HG03521 (cell line): ENCODE measurements at regions not wholly inside any gene's neighbourhood (a gene's known extent, or its start where the extent isn't known, plus 50 kb on each side); places are given as distances from the start of the nearest gene placed in this dataset.
"Not testable (repeated sequence)": the region's sequence is repeated elsewhere in the genome, so short reads cannot be mapped to it uniquely, and the experiment has no call there.

Experiments used
- ATAC-seq: cut with Tn5 transposase; IDR thresholded peaks from one replicate; pipeline ENCODE4 v1.9.1; 2021; ENCODE audit warnings: mild to moderate bottlenecking, moderate library complexity; ENCODE audit not compliant: unreplicated experiment

DNA sequence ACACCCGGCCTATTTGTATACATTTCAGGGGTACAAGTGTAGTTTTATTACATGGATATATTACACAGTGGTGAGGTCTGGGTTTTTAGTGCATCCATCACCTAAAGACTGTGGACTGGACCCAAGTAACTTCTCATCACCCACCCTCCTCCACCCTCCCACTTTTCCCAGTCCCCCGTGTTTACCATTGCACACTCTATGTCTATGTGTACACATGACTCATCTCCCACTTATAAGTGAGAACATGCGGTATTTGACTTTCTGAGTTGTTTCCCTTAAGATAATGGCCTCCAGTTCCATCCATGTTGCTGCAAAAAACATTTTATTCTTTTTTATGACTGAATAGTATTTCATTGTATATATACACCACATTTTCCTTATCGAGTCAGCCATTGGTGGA, 98.9 kb upstream of the WAC start:
- no peak for ATAC-seq

DNA sequence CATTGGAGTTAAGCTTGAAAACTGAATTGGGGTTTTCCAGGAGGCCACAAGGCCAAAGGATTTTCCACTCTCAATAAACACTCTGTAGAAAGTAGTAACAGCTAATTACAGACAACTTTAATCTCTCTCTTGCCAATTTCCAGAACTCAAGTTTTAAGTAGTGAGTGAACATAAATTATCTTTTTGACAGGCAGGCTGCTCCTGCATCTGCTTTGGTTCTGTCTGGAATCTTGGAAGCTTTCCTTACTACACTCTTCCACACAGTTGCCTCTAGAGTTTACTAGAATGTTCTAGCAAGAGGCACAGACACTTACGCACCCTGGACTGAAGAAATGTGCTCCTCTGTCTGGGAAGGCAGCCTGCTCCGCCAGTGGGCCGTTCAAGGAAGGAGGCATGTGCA, 90.5 kb upstream of the WAC start:
- no peak for ATAC-seq

DNA sequence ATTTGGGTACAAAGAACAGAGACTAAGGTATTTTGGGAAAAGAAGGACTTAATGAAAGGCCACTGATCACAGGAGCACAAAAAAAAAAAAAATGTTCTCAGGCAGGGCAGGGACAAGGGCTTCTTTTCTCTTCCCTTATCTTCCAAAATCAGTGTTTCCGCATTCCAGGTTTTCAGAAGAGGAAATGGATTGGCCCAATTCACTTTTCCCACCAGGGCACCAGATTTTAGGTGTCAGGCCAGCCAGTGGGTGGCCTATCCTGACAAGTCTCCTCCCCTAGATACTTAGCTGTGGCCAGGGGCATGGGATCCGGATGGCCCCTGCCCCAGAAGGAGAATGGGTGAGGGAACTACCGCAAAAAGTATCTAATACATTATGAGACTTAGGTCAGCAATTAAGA, 88.9 kb upstream of the WAC start:
- ATAC-seq = no peak

DNA sequence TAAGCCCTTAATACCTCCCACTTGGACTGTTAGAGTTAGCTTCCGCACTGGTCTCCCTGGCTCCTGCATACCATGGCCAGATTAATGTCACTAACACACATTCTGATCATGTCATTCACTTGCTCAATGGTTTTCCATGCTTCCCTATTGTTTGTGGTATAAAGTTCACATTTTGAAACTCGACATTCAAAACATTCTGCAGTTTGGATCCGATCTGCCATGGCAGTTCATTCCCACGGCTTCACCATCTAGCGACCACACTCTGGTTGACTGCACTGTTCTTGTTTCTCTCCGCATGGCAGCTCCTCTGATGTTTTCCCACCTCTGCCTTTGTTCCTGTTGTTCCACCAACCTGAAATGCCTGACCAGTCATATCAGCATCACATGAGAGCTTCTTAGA, 87.4 kb upstream of the WAC start:
- ATAC-seq = no peak

DNA sequence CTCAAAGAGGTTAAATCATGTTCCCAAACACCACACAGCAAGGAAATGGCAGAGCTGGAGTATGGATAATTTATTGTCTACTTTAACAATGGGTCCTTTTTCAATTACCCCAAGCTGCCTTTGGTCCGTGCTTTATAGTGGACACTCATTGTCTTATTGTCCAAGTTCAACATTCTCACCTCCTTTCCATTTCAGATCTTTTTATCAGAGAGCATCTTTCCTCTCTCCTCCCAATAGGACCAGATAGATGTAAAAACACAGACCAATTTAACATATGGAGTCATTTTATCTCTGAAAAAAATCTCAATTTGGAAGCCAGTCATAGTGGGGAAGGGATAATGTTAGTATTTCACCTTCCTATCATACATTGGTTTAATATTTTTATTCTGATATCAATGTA, 83.5 kb upstream of the WAC start:
- ATAC-seq = no peak

DNA sequence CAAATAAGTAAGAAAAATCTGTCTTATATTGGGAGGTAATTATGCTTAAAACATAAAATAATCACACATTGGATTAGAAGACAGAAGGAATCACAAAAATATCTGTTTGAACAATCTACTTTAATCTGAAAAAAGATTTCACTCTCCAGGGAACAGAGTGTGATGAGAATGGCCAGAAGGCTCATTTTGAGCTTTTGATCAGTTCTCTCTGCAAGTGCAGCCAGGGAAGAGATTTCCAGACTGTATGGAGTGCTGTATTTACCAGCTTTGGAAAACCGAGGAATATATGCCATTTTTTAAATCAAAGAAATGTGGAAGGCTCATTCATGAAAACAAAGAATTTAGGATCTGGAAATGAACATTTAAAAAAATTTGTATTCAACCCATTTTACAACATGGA, 83.0 kb upstream of the WAC start:
- no peak for ATAC-seq

DNA sequence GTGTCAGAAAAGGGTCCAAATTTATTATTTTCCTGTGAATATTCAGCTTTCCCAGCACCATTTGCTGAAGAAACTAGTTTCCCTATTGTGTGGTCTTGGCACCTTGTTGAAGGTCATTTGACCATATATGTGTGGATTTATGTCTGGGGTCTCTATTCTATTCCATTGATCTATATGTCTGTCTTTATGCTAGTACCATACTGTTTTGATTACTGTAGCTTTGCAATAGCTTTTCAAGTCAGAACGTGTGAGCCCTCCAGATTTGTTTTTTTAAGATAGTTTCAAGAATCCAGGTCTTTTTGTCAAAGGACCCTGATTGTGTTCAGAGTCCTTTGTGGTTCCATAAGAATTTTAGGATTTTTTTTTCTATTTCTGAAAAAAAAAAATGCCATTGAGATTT, 79.0 kb upstream of the WAC start:
- ATAC-seq = no peak

DNA sequence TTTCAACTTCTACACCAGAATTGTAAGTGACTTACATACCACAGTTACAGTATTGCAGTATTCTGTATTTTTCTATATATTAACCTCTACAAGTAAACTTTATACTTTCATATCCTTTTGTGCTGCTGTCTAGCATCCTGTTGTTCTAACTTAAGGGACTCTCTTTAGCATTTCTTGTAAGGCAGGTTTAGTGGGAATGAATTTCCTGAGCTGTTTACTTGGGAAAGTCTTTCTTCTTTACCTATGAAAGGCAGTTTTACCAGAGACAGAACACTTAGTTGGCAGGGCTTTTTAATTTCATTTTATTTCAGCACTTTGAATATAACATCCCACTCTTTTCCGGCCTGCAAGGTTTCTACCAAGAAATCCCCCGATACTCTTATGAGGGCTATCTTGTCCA, 75.8 kb upstream of the WAC start:
- no peak for ATAC-seq

DNA sequence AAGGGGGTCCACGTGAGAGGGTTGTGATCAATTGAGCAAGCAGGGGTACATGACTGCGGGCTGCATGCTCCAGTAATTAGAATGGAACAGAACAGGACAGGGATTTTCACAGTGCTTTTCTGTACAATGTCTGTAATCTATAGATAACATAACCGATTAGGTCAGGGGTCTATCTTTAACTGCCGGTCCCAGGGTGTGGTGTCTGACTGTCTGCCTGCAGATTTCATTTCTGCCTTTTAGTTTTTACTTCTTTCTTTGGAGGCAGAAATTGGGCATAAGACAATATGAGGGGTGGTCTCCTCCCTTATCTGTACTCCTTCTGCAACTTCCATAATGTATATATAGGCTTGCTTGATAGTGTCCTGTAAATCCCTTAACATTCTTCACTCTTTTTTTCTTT, 75.0 kb upstream of the WAC start:
- ATAC-seq = not testable (repeated sequence)

DNA sequence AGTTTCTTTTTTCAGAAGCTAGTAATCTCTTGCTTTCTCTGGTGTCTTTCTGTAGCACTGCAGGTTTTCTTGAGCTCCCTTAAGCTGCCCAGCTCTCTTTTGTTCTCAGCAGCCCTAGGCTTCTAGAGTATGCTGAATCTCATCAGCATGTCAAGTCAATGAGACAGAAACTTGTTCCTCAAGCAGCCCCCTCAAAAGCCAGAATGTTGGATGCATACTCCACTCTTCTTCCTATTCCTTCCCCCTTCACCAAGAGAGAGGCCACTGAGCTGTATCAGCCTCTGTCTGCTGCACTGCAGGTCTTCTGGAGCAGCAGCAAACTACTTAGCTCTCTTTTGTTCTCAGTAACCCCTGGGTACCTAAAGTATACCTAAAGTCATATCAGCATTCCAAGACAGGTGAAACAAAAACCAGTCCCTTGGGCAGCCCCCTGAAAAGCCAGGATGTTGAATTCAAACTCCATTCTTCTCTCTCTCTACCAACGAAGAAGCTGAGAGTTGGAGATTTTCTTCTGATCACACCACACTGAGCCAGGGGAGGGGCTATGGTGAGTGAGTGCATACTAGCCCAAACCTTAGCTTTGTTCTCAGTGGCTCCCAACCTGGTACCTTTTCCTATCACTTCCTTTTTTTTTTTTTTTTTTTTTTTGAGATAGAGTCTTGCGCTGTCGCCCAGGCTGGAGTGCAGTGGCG, 73.3 kb upstream of the WAC start:
- no peak for ATAC-seq

DNA sequence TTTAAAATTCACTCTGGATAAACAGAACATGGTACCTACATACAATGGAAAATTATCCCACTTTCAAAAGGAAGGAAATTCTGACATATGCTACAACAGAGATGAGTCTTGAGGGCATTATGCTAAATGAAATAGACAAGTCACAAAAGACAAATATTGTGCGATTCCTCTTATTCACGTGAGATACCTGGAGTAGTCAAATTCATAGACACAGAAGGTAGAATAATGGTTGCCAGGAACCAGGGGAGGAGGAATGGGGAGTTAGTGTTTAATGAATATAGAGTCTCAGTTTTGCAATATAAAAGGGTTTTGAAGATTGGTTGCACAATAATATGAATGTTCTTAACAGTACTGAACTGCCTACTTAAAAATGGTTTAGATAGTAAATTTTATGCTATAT, 69.8 kb upstream of the WAC start:
- no peak for ATAC-seq

DNA sequence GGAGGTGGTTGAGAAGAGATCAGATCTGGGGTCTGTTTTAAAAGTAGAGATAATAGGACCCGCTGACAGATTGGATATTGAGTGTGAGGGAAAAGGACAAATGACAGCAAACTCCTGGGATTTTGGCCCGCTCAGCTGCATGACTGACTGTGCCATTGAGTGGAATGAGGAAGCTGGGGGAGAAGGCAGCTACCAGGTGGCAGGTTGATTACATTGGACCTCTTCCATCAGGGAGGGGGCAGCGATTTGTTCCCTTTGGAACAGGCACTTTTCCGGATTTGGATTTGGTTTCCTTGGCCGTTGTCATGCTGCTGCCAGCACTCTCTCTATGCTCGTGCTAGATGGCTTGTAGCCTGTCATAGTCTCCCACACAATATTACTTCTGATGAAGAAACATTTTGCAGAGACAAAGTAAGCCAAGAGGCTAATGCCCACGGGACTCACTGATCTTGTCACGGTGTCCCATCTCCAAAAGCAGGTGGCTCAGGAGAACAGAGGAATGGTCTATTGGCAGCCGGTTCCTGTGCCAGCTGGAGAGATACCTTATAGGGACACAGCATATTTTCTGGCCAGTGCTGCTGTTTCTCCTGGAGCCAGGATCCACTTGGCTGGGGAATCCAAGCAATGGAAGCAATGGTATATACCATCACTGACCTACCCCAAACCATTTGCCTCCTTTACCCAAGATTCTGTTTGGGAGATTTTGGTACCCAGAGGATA, 69.1 kb upstream of the WAC start:
- no peak for ATAC-seq

DNA sequence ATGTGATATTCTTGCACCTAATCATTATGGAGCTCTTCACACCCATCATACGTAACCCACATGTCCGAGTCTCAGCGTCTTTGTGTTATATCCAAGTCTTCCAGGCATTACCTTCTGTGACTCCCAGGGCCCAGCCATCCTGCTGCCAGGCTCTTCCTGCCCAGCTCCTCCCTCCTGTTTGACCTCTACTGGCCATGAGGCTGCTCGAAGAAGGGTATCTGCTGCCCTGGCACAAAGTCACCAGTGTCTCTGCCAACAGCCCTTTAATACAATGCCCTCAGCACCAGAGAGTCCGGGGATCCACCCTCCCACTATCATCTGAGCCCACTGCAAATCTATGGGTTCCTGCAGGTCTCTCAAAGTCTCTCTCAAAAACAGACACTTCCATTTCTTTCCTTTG, 65.3 kb upstream of the WAC start:
- no peak for ATAC-seq

DNA sequence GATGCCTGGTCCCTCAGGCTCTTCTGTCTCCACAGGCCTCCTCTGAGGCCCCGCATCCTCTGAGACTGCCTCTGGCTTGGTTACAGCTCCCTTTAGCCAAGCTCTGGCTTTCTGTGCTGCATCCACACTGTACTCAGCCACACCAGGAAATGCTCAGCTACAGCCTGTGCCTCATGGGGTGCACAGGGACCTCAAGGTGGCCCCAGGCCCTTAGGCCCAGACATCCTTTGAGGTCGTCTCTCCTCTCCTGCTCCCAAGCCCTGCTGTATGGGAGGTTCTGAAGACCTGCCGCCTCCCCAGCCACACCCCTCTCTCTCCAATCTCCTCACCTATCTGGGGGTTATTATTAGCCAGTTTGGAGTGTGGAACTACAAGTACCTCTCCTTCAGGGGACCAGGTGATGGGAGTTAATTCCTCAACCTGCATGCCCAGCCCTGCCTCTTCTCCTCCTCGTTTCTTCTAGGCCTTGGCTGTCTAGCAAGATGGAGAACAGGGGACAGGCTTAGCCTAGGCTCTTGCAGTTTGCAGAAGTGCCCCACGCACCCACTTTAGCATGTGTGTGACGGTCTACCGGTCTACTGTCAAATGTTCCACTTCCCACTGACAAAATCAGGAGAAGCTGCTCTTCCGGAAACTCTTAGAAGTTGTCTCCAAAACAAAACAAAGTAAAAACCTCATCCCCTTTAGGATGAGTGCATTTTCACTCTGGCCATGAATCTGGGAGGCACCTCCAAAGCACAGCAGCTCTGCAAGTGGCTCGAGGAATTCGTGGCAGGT, 64.0 kb upstream of the WAC start:
- no peak for ATAC-seq

DNA sequence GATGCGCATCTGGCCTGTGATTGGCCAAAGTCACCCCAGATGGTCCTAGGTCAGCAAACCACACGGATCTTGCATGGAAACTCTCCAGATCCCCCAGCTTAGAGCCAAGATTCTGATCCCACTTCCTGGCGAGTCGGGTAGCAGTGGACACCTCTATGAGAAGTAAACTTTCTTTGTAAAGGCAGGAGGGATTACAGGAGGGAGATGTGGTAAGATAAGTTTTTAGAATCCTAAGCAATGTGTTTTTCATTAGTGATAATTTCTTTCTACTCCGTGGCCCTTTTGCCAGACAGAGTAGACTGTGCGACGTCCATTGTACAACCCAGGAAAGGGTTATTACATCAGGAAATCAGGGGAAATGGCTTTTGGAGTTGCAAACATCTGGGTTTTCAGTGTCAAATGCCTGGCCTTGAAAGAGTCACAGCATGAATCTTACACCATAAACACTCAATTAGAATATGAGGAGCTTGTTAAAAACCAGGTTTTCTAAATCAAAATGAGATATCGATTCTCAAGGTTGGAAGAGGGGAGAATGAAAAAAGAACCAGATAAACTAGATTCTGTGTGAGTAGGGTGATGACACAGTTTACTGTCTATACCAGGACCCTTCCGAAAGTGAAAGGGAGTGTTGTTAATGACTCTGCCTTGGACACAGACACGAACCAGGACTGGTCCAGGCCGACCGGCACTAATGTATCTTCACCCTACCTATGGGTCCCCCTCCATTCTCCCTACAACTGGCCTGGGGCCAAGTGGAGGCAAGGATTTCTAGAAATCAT, 61.9 kb upstream of the WAC start:
- no peak for ATAC-seq

DNA sequence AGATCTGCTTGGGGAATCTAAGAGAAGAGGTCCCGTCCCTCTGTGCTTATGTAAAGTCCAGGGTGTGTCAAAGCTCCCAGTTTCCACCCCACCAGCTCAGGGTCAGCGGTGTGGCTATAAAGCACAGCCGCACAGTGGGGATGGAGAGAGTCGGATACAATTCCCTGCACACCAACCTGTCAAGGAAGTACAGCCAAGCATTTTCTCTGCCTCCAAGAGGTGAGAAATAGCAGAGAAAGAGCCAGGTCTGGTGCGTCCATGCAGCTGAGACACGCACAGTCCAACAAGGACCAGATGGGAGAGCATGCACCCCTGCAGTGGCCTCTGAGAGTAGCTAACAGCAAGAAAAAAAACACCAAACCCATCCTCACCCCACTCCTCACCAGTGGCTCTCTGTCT, 61.3 kb upstream of the WAC start:
- no peak for ATAC-seq

DNA sequence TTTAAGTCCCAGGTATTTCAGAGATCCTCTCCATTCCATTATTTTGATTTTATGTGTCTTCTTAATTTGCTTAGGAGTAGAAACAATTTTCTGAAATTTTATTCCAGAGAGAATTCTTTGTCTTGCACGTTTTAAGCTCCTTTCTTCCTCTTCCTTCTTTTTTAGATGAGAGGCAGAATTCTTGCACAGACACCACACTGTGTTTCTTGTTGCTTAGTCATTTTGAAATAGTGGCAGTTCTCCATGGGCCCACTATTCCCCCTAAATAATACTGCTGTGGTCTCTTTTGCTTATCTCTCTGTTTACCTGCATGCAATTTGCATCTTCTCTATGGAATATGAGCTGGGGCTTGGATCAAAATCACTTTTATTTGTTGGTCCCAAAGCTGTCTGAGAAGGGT, 54.3 kb upstream of the WAC start:
- ATAC-seq = no peak

DNA sequence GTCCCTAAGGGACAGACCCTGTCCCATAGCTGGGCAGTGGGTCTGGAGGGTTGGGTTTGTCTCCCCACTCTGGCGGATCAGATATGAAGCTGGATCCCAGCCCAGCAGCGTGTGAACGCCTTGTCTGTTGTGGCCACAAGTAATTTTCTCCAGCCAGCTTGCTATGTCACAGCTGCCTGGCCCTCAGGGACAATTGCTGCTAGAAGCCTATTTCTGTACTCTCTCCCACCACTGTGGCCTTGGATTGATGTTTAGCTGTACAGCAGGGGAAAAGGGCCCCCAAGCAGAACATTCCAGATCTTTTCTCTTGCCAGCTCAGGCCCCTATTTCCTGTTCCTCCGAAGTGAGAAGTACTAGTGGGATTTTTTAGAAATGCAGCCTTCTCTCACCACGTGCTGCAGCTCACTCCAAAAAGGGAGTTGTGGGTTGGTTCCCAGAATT, 53.5 kb upstream of the WAC start:
- ATAC-seq = no peak

DNA sequence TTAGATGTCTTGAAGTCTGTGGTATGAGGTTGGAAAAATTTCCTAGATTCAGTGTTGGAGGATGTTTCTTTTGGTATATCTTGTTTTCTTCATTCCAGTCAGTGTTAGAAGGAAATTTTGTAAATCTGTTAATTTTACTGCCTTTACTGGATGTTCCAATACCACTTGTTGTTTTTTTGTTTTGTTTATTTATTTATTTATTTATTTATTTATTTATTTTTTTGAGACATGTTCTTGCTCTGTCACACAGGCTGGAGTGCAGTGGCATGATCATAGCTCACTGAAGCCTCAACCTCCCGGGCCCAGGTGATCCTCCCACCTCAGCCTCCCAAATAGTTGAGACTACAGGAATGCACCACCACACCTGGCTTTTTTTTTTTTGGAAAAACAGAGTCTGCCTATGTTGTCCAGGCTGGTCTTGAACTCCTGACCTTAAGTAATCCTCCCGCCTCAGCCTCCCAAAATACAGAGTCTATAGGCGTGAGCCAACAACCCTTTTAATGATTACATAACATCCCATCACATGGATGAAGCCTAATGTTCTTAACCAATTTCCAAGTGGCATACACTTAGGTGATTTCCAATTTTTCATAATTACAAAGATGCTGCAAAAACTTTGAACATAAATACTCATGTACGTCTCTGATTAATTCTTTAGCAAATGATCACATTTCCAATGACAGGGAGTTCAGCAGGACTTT, 52.8 kb upstream of the WAC start:
- ATAC-seq = no peak

DNA sequence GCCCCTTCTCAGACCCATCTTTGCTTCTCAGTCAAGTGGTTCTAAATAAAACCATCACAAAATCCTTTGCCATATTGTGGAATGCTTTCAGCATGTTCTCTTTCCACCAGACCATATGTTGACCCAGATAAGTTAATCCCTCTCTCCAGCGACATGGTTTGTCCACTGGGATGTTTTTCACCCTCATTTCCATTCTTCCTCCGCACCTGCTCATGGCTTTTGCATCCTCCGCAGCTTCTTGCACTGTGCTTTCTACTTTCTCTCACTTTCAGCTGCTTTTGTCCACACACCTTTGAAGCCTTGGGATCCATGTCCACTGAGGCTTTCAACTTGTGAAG, 52.3 kb upstream of the WAC start:
- no peak for ATAC-seq

DNA sequence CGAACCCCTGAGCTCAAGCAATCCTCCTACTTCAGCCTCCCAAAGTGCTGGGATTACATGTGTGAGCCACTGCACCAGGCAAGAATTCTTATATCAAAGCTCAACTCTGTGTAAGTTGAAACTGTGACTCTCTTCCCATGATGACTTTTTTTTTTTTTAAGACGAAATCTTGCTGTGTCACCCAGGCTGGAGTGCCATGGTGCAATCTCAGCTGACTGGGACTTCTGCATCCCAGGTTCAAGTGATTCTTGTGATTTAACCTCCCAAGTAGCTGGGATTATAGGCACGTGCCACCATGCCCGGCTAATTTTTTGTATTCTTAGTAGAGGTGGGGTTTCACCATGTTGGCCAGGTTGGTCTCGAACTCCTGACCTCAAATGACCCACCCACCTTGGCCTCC, 51.6 kb upstream of the WAC start:
- ATAC-seq = not testable (repeated sequence)
